ENCODE measurements at regions not wholly inside any gene's neighbourhood (a gene's known extent, or its start where the extent isn't known, plus 50 kb on each side); places are given as distances from the start of the nearest gene placed in this dataset.
"Not testable (repeated sequence)": the region's sequence is repeated elsewhere in the genome, so short reads cannot be mapped to it uniquely, and the experiment has no call there.

- DNase-seq = no peak
Observed at GRCh38 chr12:102726686-102727085, 190.4 kb downstream of the PAH start.

GRCh38 chr12:102722147-102722546 lies 194.9 kb downstream of the PAH start:
- DNase-seq = no peak

- DNase-seq = no peak
Observed at GRCh38 chr12:102708108-102708507, 208.9 kb downstream of the PAH start.

GRCh38 chr12:102702447-102703114 lies 214.5 kb downstream of the PAH start:
- peak in 1 of 2 experiments; percentile 36 for DNase-seq

GRCh38 chr12:102696045-102696444 lies 215.7 kb upstream of the IGF1 start:
- DNase-seq = no peak

GRCh38 chr12:102694903-102695302 lies 214.5 kb upstream of the IGF1 start:
- no peak for DNase-seq

GRCh38 chr12:102691773-102692555 lies 211.6 kb upstream of the IGF1 start:
- no peak for DNase-seq

GRCh38 chr12:102690253-102690652 lies 209.9 kb upstream of the IGF1 start:
- DNase-seq = no peak

GRCh38 chr12:102689701-102690100 lies 209.3 kb upstream of the IGF1 start:
- no peak for DNase-seq

GRCh38 chr12:102687523-102687922 lies 207.2 kb upstream of the IGF1 start:
- no peak for DNase-seq

GRCh38 chr12:102685841-102686240 lies 205.5 kb upstream of the IGF1 start:
- DNase-seq = no peak

GRCh38 chr12:102685172-102685571 lies 204.8 kb upstream of the IGF1 start:
- no peak for DNase-seq

GRCh38 chr12:102682366-102683289 lies 202.3 kb upstream of the IGF1 start:
- no peak for DNase-seq

GRCh38 chr12:102681747-102682146 lies 201.4 kb upstream of the IGF1 start:
- DNase-seq = no peak

GRCh38 chr12:102681309-102681708 lies 200.9 kb upstream of the IGF1 start:
- no peak for DNase-seq

- no peak for DNase-seq
Observed at GRCh38 chr12:102680304-102680703, 199.9 kb upstream of the IGF1 start.

- DNase-seq = no peak
Observed at GRCh38 chr12:102676812-102677211, 196.4 kb upstream of the IGF1 start.

GRCh38 chr12:102675672-102676071 lies 195.3 kb upstream of the IGF1 start:
- DNase-seq = no peak

GRCh38 chr12:102673606-102674005 lies 193.2 kb upstream of the IGF1 start:
- DNase-seq = no peak

- not testable (repeated sequence) for DNase-seq
Observed at GRCh38 chr12:102672212-102672611, 191.8 kb upstream of the IGF1 start.

- no peak for DNase-seq
Observed at GRCh38 chr12:102669056-102669455, 188.7 kb upstream of the IGF1 start.

- DNase-seq = not testable (repeated sequence)
Observed at GRCh38 chr12:102666176-102666575, 185.8 kb upstream of the IGF1 start.

GRCh38 chr12:102659200-102659911 lies 179.0 kb upstream of the IGF1 start:
- DNase-seq = no peak
